HG02588 (cell line): ENCODE measurements at regions not wholly inside any gene's neighbourhood (a gene's known extent, or its start where the extent isn't known, plus 50 kb on each side); places are given as distances from the start of the nearest gene placed in this dataset.
"Not testable (repeated sequence)": the region's sequence is repeated elsewhere in the genome, so short reads cannot be mapped to it uniquely, and the experiment has no call there.

ENCODE experiments used
- ATAC-seq: cut with Tn5 transposase; IDR thresholded peaks from one replicate; pipeline ENCODE4 v1.9.1; 2021; ENCODE audit warnings: mild to moderate bottlenecking, moderate library complexity; ENCODE audit not compliant: unreplicated experiment

DNA sequence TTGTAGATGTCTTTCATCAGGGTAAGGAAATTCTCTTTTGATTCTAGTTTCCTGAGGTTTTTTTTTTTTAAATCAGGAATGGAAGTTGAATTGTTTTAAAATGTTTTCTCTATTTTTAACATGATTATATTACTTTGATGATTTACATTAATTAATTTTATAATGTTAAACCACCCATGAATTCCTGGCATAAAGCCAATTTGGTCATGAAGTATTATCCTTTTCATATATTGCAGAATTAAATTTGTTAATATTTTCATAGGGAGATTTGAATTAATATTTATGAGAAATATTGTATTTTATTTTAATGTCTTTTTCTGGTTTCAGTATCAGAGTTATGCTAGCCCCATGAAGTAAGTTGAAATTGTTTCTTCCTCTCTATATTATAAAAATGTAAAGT is 144.6 kb downstream of the MAIP1 start:
- ATAC-seq, result no peak

DNA sequence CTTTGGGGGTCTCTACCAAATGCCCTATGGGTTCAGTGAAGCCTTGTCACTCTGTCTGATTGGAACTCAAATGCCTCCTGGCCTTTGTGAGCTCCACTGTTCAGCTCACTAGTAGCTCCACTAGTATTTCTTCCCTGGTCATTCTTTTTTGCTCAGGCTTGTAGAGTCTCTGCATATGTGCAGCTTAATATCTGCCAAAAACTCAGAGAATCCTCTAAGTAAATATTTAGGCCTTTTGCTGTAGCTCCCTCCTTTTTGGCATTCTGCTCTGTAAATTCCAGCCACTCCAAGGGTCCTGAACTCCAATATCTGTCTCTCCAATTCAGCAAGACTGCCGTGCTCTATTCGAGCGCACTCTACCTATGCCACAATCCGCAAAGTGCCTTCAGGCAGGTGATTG is 146.5 kb downstream of the MAIP1 start:
- ATAC-seq, result no peak

DNA sequence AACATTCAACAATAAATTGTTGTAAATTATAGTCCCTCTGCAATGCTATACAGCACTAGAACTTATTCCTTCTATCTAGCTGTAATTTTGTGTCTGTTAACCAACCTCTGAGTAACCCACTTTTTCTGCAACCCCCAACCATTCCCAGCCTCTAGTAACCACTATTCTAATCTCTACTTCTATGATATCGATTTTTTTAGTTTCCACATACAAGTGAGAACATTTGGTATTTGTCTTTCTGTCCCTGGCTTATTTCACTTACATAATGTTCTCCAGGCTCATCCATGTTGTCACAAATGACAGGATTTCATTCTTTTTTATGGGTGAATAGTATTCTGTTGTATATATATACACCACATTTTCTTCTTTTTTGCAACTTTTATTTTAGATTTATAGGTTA is 147.6 kb downstream of the MAIP1 start:
- no peak for ATAC-seq

DNA sequence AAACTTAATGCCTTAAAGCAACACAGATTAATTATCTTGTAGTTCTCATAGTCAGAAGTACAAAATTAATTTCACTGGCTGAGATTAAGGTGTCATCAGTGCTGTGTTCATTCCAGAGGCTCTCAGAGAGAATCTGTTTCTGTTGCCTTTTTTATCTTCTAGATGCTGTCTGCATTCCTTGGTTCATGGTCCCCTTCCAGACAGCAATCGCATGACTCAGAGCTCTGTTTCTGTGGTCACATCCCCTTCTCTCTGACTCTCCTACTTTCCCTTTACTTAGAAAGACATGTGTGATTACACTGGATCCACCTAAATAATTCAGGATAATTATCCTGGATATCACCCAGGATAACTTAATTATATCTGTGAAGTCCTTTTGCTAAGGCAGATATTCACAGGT is 148.6 kb downstream of the MAIP1 start:
- no peak for ATAC-seq

DNA sequence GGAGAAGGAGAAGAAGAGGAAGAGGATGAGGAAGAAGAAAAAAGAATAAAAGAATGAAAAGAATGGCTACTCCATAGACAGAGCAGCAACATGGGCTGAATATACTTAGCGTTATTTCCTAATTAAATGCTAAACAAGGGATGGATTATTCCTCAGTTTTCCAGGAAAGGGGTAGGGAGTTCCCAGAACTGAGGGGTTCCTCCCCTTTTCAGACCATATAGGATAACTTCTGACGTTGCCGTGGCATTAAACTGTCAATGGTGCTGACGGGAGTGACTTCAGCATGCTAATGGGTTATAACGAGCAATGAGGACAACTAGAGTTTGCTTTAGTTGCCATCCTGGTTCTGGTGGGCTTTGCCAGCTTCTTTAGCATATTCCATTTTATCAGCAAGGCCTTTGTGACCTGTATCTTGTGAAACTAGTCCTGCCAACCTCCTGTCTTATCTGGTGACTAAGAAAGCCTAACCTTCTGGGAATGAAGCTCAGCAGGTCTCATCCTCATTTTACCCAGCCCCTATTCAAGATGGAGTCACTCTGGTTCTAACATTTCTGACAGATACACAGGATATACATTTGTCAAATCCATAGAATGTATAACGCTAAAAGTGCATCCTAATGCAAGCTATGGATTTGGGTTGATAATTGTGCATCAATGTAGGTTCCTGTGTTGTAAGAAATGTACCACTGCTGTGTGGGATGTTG is 152.3 kb downstream of the MAIP1 start:
- no peak for ATAC-seq

DNA sequence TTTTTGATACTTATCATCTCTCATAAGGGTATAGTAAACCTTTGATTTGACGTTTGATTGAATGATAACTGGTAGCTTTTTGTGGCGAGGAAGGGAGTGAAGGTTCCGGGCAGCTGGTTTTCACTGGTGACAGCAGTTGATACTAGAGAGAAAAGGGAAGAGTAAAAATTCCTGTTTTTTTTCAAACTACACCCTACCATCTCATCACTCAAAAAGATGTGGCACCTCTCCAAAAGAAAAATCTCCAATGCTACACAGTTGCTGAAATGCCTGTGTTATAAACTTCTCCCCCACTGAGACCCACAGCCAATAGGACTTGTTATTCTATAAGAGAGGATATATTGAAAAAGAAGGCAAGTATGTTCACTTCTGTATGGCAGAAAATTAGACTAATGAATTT is 154.0 kb downstream of the MAIP1 start:
- no peak for ATAC-seq

DNA sequence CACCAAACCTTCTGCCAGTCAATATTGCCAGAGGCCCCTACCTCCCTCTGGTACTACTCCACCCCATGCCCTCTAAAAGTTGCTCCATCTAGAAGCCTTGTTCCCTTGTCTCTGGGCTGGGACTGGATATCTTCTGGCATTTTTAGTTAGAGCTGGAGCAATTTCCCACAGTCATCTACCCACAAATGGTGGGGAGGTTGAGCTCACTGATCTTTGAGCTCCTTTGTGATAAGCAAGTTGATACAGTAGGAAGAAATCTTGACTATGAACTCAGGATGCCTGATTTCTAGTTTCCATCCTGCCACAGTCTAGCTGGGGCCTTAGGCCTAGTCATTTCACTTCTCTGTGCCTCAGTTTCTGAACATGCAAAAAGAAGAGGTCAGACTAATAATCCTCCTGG is 155.0 kb downstream of the MAIP1 start:
- ATAC-seq, result no peak

DNA sequence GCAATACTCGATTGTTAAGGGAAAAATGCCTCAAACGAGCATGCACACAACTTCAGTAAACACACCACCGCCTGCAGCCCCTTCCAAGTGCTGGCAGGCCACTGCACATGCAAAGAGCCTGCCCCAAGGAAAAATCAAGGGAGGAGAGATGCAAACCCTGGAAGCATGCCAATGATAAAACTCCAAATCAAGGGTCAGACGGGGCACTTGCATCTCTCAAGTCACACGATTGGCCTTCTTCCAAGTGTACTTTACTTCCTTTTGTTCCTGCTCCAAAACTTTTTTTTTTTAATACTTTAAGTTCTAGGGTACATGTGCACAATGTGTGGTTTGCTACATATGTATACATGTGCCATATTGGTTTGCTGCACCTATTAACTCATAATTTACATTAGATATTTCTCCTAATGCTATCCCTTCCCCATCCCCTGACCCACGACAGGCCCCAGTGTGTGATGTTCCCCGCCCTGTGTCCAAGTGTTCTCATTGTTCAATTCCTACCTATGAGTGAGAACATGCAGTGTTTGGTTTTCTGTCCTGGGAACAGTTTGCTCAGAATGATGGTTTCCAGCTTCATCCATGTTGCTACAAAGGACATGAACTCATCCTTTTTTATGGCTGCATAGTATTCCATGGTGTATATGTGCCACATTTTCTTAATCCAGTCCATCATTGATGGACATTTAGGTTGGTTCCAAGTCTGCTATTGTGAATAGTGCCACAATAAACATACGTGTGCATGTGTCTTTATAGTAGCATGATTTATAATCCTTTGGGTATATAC is 157.8 kb downstream of the MAIP1 start:
- not testable (repeated sequence) for ATAC-seq

DNA sequence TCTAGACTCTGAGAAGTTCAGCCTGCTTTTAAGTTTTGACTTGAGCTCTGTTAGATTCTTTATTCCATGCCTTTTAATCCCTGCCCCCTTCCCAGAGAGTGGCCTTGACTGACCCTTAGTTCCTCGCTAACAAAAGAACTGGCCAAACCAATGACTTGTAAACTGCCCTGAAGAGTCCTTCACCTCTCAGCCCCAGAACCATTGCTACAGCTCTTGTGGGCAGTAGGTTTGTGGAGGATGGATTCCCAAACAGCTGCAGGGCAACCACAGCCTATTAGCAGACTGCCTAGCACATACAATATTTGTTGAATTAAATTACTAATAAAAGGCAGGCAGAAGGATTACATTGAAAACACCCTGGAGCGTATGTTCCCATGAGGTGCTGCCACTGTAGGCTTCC is 163.9 kb downstream of the MAIP1 start:
- no peak for ATAC-seq

DNA sequence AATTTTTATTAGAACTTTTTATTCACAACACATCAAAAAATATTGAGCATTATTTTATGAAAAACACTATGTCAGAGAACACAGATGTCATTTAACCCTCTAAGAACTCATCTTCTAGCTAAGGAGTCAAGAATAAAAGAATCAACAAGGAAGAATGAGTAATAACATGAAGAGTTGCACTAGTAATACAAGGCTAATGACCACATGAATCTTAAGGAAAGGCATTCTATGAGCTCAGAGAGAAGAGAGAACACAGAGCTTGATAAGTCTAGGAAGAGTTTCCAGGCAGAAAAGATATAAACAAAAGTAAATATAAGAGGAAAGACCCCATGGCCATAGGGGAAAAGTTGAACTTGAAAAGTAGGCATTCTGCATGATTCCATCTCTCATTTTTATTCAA is 166.5 kb downstream of the MAIP1 start:
- ATAC-seq, result no peak

DNA sequence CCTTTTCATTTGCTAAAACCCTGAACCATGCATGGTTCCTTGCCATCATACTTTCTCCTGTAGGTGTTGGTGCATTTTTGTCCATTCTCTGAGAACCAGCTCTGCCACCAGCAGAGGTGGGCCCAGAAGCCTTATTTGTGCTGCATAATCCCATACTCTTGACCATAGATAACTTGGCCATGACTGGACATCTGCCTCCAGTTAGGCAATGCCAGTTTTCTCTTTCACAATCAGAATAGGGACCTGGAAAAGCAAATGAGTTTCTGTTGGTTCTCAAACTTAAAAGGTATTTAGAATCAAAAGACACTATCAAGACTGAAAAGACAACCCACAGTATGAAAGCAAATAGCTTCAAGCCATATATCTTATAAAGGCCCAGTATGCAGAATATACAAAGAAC is 167.3 kb downstream of the MAIP1 start:
- no peak for ATAC-seq

DNA sequence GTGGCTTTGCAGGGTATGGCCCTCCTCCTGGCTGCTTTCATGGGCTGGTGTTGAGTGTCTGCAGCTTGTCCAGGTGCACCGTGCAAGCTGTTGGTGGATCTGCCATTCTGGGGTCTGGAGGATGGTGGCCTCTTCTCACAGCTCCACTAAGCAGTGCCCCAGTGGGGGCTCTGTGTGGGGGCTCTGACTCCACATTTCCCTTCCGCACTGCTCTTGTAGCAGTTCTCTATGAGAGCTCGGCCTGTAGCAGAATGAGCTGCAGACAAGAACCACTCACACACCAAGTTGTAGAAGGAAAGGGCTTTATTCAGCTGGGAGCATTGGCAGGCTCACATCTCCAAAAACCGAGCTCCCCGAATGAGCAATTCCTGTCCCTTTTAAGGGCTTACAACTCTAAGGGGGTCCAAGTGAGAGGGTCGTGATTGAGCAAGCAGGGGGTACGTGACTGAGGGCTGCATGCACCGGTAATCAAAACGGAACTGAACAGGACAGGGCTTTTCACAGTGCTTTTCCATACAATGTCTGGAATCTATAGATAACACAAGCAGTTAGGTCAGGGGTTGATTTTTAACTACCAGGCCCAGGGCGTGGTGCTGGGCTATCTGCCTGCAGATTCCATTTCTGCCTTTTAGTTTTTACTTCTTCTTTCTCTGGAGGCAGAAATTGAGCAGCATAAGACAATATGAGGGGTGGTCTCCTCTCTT is 169.4 kb downstream of the MAIP1 start:
- ATAC-seq, result not testable (repeated sequence)

DNA sequence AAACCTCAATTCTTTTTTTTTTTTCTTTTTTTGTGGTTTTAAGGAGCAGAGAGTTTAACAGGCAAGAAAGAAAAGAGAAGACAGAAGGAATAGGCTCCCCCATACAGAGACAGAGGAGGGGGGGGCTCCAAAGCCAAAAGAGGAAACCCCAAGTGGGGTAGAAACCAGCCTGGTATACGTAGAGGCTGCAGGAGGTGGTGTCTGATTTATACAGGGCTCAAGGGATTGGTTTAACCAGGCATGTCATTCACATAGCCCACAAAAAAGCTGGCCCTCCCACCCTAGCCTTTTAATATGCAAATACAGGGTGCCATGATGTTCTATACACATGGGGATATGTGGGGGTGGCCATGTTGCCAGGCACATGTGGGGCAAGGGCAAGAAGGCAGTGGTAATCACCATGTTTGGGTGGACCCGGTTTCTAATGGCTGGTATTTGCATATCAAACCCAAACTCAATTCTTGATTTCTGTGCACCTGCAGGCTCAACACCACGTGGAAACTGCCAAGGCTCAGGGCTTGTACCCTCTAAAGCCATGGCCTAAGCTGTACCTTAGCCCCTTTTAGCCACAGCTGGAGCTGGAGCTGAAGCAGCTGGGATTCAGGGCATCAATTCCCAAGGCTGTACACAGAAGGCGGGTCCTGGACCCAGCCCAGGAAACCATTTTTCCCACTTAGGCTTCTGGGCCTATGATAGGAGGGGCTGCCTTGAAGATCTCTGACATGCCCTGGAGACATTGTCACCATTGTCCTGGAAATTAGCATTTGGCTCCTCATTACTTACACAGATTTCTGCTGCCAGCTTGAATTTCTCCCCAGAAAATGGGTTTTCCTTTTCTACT is 170.3 kb downstream of the MAIP1 start:
- ATAC-seq, result no peak

DNA sequence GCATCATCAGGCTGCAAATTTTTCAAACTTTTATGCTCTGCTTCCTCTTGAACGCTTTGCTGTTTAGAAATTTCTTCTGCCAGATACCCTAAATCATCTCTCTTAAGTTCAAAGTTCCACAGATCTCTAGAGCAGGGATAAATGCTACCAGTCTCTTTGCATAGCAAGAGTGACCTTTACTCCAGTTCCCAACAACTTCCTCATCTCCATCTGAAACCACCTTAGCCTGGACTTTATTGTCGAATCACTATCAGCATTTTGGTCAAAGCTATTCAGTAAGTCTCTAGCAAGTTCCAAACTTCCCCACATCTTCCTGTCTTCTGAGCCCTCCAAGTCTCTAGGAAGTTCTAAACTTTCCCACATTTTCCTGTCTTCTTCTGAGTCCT is 170.9 kb downstream of the MAIP1 start:
- not testable (repeated sequence) for ATAC-seq

DNA sequence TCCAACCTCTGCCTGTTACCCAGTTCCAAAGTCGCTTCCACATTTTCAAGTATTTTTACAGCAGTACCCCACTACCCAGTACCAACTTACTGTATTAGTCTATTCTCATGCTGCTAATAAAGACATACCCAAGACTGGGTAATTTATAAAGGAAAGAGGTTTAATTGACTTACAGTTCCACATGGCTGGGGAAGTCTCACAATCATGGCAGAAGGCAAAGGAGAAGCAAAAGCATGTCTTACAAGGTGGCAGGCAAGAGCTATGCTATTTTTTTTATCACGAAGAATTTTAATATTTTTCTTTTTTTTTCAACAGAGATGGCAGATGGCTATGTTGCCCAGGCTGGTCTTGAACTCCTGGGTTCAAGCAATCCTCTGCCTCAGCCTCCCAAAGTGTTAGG is 171.3 kb downstream of the MAIP1 start:
- ATAC-seq, result not testable (repeated sequence)

DNA sequence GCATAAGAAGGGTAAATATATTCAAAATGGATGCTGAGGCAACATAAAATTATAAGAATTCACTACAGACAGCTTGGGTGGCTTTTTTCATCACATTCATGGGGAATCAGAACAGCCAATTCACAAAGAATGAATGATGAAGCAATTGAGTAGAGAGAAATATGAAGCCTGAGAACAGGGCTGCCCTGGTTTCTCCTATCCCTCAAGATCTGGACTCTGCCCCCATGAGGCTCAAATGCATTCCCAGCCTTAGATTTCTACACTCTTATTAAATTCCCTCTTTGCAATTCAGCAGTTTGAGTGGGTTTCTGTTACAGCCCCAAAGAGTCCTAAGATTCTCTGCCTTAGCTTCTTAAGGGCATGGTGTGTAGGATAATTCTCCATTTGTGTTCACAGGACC is 172.5 kb downstream of the MAIP1 start:
- ATAC-seq, result no peak

DNA sequence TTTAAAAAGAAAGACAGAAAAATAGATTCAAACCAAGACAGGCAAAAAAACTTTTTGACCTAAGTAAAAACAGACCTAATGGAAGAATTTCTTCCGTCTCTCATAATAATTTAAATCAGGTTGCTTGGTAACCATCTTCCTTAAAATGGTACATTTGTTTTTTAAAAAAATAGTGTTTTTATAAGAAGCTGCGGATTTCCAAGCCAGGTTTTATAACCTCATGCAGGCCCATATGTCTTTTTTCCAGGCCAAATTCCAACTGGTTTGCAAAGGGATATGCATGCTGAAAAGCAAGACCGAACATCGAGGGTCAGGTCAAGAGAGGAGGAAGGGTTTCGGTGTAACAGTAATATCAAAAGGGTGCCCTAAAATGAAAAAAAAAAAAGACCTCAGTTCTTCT is 172.9 kb downstream of the MAIP1 start:
- no peak for ATAC-seq

DNA sequence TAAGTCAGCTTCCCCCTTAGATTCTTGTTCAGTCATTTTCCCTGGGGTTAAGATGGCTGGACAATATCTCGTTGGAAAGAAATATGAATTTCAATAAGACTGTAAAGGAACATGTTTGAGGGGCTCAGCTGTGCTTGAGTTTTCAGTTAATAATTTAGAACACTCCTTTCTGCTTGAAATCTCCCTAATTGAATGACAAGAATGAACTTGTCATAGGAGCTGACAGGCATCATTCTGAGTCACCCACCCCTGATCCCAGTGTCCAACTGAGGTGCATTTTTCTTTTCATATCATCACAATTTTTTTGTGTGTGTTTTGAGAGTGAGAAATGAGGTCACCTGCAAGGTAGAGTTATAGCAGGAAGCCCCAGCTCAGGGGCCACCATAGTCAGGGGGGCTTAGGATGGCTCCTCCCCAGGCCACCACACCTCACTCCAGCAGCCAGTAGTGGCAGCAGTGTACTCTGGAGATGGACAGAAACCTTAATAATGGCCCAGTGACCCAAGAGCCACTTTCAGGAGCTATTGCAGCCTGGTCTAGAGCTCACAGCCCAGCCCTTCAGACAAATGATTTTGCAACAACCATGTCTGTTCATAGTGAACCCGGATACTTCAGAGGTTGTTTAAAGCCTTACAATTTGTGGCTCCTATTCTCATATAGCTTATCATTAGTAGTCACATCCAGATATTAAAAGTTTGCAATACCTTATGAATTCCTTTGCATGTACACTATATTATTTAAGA is 174.5 kb downstream of the MAIP1 start:
- ATAC-seq, result no peak

DNA sequence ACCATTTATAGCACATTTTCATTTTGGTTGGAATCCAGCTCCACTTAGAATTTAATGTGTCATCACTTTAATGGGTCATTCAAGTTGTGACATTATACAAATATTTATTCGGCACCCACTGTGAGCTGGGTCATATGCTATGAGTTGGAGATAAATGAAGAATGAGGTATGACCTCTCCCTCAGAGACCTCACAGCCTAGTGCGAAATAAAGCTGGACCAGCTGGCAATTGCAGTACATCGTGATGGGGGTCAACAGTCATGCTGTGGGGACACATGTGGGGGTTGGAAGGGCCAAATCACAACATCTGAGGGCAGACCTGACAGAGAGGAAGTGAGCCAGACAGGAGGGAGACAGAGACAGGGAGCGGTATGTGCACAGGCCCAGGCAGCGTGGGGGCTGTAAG is 175.4 kb downstream of the MAIP1 start:
- no peak for ATAC-seq

DNA sequence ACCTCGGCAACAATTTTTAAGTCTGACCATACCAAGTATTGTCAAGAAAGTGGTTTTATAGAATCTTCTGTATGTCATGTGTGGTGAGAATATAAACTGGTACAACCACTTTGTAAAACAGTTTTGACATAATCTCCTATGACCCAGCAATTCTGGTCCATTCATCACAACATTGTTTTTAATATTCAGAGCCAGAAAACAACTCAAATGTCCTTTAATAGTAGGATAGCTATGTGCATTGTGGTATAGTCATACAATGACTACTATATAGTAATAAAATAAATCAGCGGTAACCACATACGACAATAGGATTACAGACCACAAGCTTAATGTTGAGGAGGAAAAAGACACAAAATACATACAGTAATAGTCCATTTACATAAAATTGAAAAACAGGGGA is 175.2 kb upstream of the SPATS2L start:
- ATAC-seq, result no peak
